ENCODE measurements at regions not wholly inside any gene's neighbourhood (a gene's known extent, or its start where the extent isn't known, plus 50 kb on each side); places are given as distances from the start of the nearest gene placed in this dataset.

DNA sequence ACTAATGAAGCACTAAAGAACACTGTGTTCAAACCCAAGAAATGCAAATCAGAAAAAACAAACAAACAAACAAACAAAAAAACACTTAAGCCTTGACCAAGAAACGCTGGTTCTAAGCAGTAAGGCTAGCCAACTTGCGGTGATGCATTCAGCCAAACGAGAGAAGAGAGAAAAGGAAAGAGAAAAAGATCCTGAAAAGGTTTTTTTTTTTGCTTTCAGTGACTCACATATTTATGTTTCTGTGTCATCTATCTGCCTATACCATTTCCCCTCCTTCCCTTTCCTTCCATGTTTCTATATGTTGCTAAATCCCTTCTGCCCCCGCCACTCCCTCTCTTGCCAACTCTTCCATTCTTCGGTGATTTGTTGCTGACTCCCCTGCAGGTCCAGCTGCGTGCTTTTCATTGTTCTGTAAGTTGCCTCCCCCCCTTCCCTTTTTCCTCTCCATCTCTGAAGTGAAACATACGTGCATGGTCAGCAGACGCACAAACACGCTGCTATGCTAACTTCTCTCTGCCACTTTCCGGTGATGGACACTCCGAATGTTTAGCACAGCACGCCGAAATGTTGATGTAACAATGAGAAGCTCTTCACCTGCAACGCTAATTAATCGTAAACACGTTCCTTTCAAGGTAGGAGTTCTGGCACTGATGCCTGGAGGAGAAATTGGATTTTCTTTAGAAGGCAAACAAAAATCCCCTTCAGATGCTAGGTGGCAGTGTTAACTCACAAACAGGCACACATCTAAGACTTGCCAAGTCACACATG is 154.4 kb downstream of the TUSC7 start:
- no peak for ATAC-seq (ENCODE audit: low read depth)
- intact Hi-C loops (cut with micrococcal nuclease) = loop anchor here (1.0 kb wide), 2 partner anchors 662 to 855 kb away; no protein-coding TSS in a partner anchor
- H3K4me3 Mint-ChIP-seq = no peak overlapping the region
- no peaks in the 10 kb centered on the region for H3K9me3 Mint-ChIP-seq
- ChIA-PET POLR2A (no interaction called here), CTCF (interaction anchor here (0.6 kb wide), 1 partner anchor 112 kb away, joined by 3 read pairs; no protein-coding TSS in a partner anchor)
- no peaks in the 10 kb centered on the region for H3K36me3 Mint-ChIP-seq (ENCODE audit: low read depth)
- TF ChIP-seq, protein P1, sequence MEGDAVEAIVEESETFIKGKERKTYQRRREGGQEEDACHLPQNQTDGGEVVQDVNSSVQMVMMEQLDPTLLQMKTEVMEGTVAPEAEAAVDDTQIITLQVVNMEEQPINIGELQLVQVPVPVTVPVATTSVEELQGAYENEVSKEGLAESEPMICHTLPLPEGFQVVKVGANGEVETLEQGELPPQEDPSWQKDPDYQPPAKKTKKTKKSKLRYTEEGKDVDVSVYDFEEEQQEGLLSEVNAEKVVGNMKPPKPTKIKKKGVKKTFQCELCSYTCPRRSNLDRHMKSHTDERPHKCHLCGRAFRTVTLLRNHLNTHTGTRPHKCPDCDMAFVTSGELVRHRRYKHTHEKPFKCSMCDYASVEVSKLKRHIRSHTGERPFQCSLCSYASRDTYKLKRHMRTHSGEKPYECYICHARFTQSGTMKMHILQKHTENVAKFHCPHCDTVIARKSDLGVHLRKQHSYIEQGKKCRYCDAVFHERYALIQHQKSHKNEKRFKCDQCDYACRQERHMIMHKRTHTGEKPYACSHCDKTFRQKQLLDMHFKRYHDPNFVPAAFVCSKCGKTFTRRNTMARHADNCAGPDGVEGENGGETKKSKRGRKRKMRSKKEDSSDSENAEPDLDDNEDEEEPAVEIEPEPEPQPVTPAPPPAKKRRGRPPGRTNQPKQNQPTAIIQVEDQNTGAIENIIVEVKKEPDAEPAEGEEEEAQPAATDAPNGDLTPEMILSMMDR (IDR thresholded peaks at IDR 0.05) = no peak
- no peak for DNase-seq
- no peaks in the 10 kb centered on the region for H3K27me3 Mint-ChIP-seq
- H3K4me1 Mint-ChIP-seq = no peaks in the 10 kb centered on the region
- H3K27ac Mint-ChIP-seq = no peak overlapping the region

GRCh38 chr3:116864590-116864927 is 155.0 kb downstream of the TUSC7 start:
- H3K27me3 Mint-ChIP-seq = no peaks in the 10 kb centered on the region
- intact Hi-C loops (cut with micrococcal nuclease) = loop anchor here (1.0 kb wide), 2 partner anchors 662 to 855 kb away; no protein-coding TSS in a partner anchor
- no peak overlapping the region for H3K4me3 Mint-ChIP-seq
- POLR2A ChIA-PET = no interaction called here
- H3K27ac Mint-ChIP-seq = no peak overlapping the region
- CTCF ChIA-PET = interaction anchor here (0.6 kb wide), 1 partner anchor 112 kb away, joined by 3 read pairs; no protein-coding TSS in a partner anchor
- H3K36me3 Mint-ChIP-seq (ENCODE audit: low read depth) = no peaks in the 10 kb centered on the region
- no peaks in the 10 kb centered on the region for H3K9me3 Mint-ChIP-seq
- no peak for ATAC-seq (ENCODE audit: low read depth)
- H3K4me1 Mint-ChIP-seq = no peaks in the 10 kb centered on the region
- no peak for DNase-seq
- TF ChIP-seq, protein P1 (IDR thresholded peaks at IDR 0.05) = no peak

DNA sequence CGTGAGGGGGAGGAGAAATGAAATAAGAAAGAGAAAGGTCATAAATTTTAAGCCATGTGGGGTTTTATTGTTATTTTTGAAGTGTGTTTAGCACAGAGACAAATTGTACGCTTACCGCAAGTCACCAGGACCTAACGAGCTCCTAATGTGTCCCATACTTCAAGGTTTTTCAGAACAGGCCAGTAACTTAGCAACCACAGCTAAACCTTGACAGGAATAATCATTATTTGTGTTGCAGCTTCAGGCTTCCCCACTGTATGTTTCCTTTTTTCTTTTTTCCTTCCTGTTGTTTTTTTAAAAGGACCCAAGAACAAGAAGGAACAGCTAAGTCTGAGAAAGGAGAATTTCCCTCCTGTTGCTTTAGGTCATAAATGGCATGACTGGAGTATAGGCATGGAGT is 160.8 kb downstream of the TUSC7 start:
- H3K27ac Mint-ChIP-seq = no peak overlapping the region
- ATAC-seq (ENCODE audit: low read depth) (no peak), DNase-seq (no peak)
- ChIA-PET CTCF (no interaction called here), POLR2A (no interaction called here)
- no peaks in the 10 kb centered on the region for H3K36me3 Mint-ChIP-seq (ENCODE audit: low read depth)
- H3K4me3 Mint-ChIP-seq = no peak overlapping the region
- TF ChIP-seq, protein P1 (IDR thresholded peaks at IDR 0.05) = no peak
- no peaks in the 10 kb centered on the region for H3K27me3 Mint-ChIP-seq
- H3K9me3 Mint-ChIP-seq = no peaks in the 10 kb centered on the region
- intact Hi-C loops (cut with micrococcal nuclease) = no loop called here
- H3K4me1 Mint-ChIP-seq = no peaks in the 10 kb centered on the region

GRCh38 chr3:116871905-116872304 is 162.3 kb downstream of the TUSC7 start:
- H3K27ac Mint-ChIP-seq = no peak overlapping the region
- H3K4me3 Mint-ChIP-seq = no peak overlapping the region
- ATAC-seq (ENCODE audit: low read depth) (no peak), DNase-seq (no peak)
- ChIA-PET POLR2A (no interaction called here), CTCF (no interaction called here)
- intact Hi-C loops (cut with micrococcal nuclease) = no loop called here
- H3K36me3 Mint-ChIP-seq (ENCODE audit: low read depth) = no peaks in the 10 kb centered on the region
- TF ChIP-seq, protein P1 (IDR thresholded peaks at IDR 0.05) = no peak
- H3K9me3 Mint-ChIP-seq = no peaks in the 10 kb centered on the region
- H3K27me3 Mint-ChIP-seq = no peaks in the 10 kb centered on the region
- no peaks in the 10 kb centered on the region for H3K4me1 Mint-ChIP-seq

DNA sequence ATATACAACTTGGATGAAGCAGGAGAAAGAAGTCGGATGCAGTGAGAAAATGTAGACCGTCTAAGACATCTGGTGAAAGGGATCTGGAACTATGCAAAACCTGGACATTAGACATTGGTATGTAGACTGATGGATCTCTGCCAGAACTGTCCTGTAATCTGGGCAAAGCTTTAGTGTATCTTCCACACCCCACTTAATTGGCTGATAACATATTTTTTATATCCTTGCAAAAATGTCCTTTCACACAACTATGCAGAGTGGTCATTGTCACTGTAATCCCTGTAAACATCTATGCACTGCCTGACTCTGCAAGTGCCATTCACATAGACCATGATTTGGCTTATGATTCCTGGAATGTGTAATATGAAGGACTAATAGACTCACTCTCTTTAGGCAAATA is 163.1 kb downstream of the TUSC7 start:
- intact Hi-C loops (cut with micrococcal nuclease) = no loop called here
- no peaks in the 10 kb centered on the region for H3K4me1 Mint-ChIP-seq
- no peak for DNase-seq
- H3K27ac Mint-ChIP-seq = no peak overlapping the region
- no peak for ATAC-seq (ENCODE audit: low read depth)
- H3K9me3 Mint-ChIP-seq = no peaks in the 10 kb centered on the region
- ChIA-PET CTCF (no interaction called here), POLR2A (no interaction called here)
- H3K36me3 Mint-ChIP-seq (ENCODE audit: low read depth) = no peaks in the 10 kb centered on the region
- no peaks in the 10 kb centered on the region for H3K27me3 Mint-ChIP-seq
- TF ChIP-seq, protein P1 (IDR thresholded peaks at IDR 0.05) = no peak
- no peak overlapping the region for H3K4me3 Mint-ChIP-seq
